ENCODE measurements at regions not wholly inside any gene's neighbourhood (a gene's known extent, or its start where the extent isn't known, plus 50 kb on each side); places are given as distances from the start of the nearest gene placed in this dataset.

DNA sequence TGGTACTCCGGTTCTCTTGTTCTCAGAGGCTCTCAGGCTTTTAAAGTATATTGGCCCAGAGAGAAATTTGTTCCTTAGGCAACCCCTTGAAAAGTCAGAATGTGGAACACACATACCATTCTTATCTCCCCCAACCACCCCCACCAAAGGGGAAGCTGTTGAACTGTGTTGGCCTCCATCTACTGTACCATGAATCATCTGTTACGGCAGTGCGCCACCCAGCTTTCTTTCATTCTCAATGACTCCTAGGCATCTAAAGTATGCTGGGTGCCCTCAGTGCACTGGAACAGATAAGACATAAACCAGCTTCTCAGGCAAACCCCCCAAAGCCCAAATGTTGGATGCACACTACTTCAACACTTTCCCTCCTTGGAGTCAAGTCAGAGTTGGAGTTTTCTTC lies 696.2 kb upstream of the TENM4 start:
- TF ChIP-seq, protein P1, sequence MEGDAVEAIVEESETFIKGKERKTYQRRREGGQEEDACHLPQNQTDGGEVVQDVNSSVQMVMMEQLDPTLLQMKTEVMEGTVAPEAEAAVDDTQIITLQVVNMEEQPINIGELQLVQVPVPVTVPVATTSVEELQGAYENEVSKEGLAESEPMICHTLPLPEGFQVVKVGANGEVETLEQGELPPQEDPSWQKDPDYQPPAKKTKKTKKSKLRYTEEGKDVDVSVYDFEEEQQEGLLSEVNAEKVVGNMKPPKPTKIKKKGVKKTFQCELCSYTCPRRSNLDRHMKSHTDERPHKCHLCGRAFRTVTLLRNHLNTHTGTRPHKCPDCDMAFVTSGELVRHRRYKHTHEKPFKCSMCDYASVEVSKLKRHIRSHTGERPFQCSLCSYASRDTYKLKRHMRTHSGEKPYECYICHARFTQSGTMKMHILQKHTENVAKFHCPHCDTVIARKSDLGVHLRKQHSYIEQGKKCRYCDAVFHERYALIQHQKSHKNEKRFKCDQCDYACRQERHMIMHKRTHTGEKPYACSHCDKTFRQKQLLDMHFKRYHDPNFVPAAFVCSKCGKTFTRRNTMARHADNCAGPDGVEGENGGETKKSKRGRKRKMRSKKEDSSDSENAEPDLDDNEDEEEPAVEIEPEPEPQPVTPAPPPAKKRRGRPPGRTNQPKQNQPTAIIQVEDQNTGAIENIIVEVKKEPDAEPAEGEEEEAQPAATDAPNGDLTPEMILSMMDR (conservative IDR thresholded peaks at IDR 0.05; ENCODE audit: low read length): no peak
- TF ChIP-seq EZH2phosphoT487 (IDR thresholded peaks at IDR 0.05; ENCODE audit: borderline replicate concordance, low read depth, low read length): no peak
